GM23338 (cell line): ENCODE measurements at regions not wholly inside any gene's neighbourhood (a gene's known extent, or its start where the extent isn't known, plus 50 kb on each side); places are given as distances from the start of the nearest gene placed in this dataset.

Experiments used
- CTCF ChIP-seq, 2 experiments: fragments of 200-600 bp in 1 of 2; sonication (generic) in 1 of 2; conservative IDR thresholded peaks; 2 replicates each; pipeline versions ENCODE4 v1.5.1 to v1.6.1; 2016 to 2017; ENCODE audit warnings: antibody characterized with exemption in 2 of 2, low read depth in 2 of 2, mild to moderate bottlenecking in 2 of 2, moderate library complexity in 1 of 2
- EZH2 ChIP-seq: fragments of 200-600 bp; sonication (generic); IDR thresholded peaks from one replicate; pipeline ENCODE4 v1.8.0; 2017; ENCODE audit warnings: antibody characterized with exemption, mild to moderate bottlenecking, low read depth; ENCODE audit not compliant: unreplicated experiment
- EZH2phosphoT487 ChIP-seq: fragments of 200-600 bp; sonication (generic); IDR thresholded peaks from one replicate; pipeline ENCODE4 v1.8.1; 2018; ENCODE audit warnings: antibody characterized with exemption; ENCODE audit not compliant: unreplicated experiment
- POLR2AphosphoS5 ChIP-seq: IDR thresholded peaks from 2 replicates; pipeline ENCODE4 v1.6.1; 2016; ENCODE audit warnings: antibody characterized with exemption, low read depth

DNA sequence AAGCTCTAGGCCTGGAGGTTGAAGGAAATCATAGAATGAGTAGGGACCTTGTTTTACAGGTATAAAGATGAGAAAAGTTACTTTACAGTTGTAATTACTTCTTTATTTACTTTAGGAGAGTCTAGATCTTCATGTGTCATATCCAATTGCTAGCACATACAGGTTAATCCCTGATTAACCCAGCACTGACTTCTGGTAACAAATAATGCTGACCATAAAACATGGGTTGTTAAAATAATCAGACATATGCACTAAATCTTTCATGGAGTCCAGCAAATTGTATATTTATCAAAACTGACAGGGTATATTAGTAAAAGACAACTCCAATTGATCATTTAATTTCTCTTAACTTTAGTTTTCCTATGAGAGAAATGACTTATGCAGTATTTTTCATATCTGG, 245.2 kb downstream of the NFKBIZ start:
- TF ChIP-seq CTCF (conservative IDR thresholded peaks at IDR 0.05; ENCODE audit: low read depth in 2 of 2): no peak
- no peak for TF ChIP-seq EZH2
- no peak for TF ChIP-seq EZH2phosphoT487
- no peak for TF ChIP-seq POLR2AphosphoS5
